ENCODE measurements at regions not wholly inside any gene's neighbourhood (a gene's known extent, or its start where the extent isn't known, plus 50 kb on each side); places are given as distances from the start of the nearest gene placed in this dataset.

GRCh38 chr22:47547239-47547661, 784.8 kb downstream of the TBC1D22A start:
- no peak overlapping the region for H3K4me3 ChIP-seq (ENCODE audit: low read depth, low read length)
- H3K27me3 ChIP-seq (ENCODE audit: control insufficient read depth, insufficient read depth, low read length): no peaks in the 10 kb centered on the region
- TF ChIP-seq CTCF (IDR thresholded peaks at IDR 0.05; ENCODE audit: insufficient read depth, low read length, severe bottlenecking): no peak
- FAIRE-seq (no peak), DNase-seq (ENCODE audit: low read depth) (no peak)
- H3K36me3 ChIP-seq (ENCODE audit: control insufficient read depth, insufficient read depth, low read length): no peaks in the 10 kb centered on the region

GRCh38 chr22:47544696-47545095, 782.2 kb downstream of the TBC1D22A start:
- TF ChIP-seq CTCF (IDR thresholded peaks at IDR 0.05; ENCODE audit: insufficient read depth, low read length, severe bottlenecking): no peak
- H3K27me3 ChIP-seq (ENCODE audit: control insufficient read depth, insufficient read depth, low read length): no peaks in the 10 kb centered on the region
- FAIRE-seq (no peak), DNase-seq (ENCODE audit: low read depth) (no peak)
- H3K4me3 ChIP-seq (ENCODE audit: low read depth, low read length): no peak overlapping the region
- H3K36me3 ChIP-seq (ENCODE audit: control insufficient read depth, insufficient read depth, low read length): no peaks in the 10 kb centered on the region

GRCh38 chr22:47543447-47543846, 781.0 kb downstream of the TBC1D22A start:
- no peak for TF ChIP-seq CTCF (IDR thresholded peaks at IDR 0.05; ENCODE audit: insufficient read depth, low read length, severe bottlenecking)
- Histone ChIP-seq H3K27me3 (ENCODE audit: control insufficient read depth, insufficient read depth, low read length) (no peaks in the 10 kb centered on the region), H3K4me3 (ENCODE audit: low read depth, low read length) (no peak overlapping the region), H3K36me3 (ENCODE audit: control insufficient read depth, insufficient read depth, low read length) (no peaks in the 10 kb centered on the region)
- FAIRE-seq (no peak), DNase-seq (ENCODE audit: low read depth) (no peak)

- Histone ChIP-seq H3K27me3 (ENCODE audit: control insufficient read depth, insufficient read depth, low read length) (no peaks in the 10 kb centered on the region), H3K4me3 (ENCODE audit: low read depth, low read length) (no peak overlapping the region), H3K36me3 (ENCODE audit: control insufficient read depth, insufficient read depth, low read length) (no peaks in the 10 kb centered on the region)
- FAIRE-seq (no peak), DNase-seq (ENCODE audit: low read depth) (no peak)
- TF ChIP-seq CTCF (IDR thresholded peaks at IDR 0.05; ENCODE audit: insufficient read depth, low read length, severe bottlenecking): no peak
These were observed 777.6 kb downstream of the TBC1D22A start for GRCh38 chr22:47540011-47540410.

GRCh38 chr22:47539374-47539773, 776.9 kb downstream of the TBC1D22A start:
- FAIRE-seq (peak; percentile 55), DNase-seq (ENCODE audit: low read depth) (no peak)
- TF ChIP-seq CTCF (IDR thresholded peaks at IDR 0.05; ENCODE audit: insufficient read depth, low read length, severe bottlenecking): no peak
- no peak overlapping the region for H3K4me3 ChIP-seq (ENCODE audit: low read depth, low read length)
- H3K36me3 ChIP-seq (ENCODE audit: control insufficient read depth, insufficient read depth, low read length): no peaks in the 10 kb centered on the region
- no peaks in the 10 kb centered on the region for H3K27me3 ChIP-seq (ENCODE audit: control insufficient read depth, insufficient read depth, low read length)

- TF ChIP-seq CTCF (IDR thresholded peaks at IDR 0.05; ENCODE audit: insufficient read depth, low read length, severe bottlenecking): no peak
- Histone ChIP-seq H3K36me3 (ENCODE audit: control insufficient read depth, insufficient read depth, low read length) (no peaks in the 10 kb centered on the region), H3K4me3 (ENCODE audit: low read depth, low read length) (no peak overlapping the region), H3K27me3 (ENCODE audit: control insufficient read depth, insufficient read depth, low read length) (no peaks in the 10 kb centered on the region)
- no peak for FAIRE-seq
- no peak for DNase-seq (ENCODE audit: low read depth)
These were observed 773.2 kb downstream of the TBC1D22A start for GRCh38 chr22:47535681-47536080.

Data from bronchial epithelial cell (primary cell).